Occipital lobe (tissue), 1 donor: ENCODE measurements at regions not wholly inside any gene's neighbourhood (a gene's known extent, or its start where the extent isn't known, plus 50 kb on each side); places are given as distances from the start of the nearest gene placed in this dataset.
"Not testable (repeated sequence)": the region's sequence is repeated elsewhere in the genome, so short reads cannot be mapped to it uniquely, and the experiment has no call there.

Experiments used
- DNase-seq: peaks from one replicate; lab custom pipeline; 2025; lab: John Stamatoyannopoulos, UW

- no peak for DNase-seq
These were observed 103.3 kb downstream of the TMEM144 start for GRCh38 chr4:158313566-158313965.

- no peak for DNase-seq
These were observed 104.6 kb downstream of the TMEM144 start for GRCh38 chr4:158314756-158315487.

- DNase-seq = no peak
These were observed 105.4 kb downstream of the TMEM144 start for GRCh38 chr4:158315706-158316105.

- no peak for DNase-seq
These were observed 106.0 kb downstream of the TMEM144 start for GRCh38 chr4:158316264-158316663.

- no peak for DNase-seq
These were observed 109.6 kb downstream of the TMEM144 start for GRCh38 chr4:158319880-158320279.

GRCh38 chr4:158322109-158322508, 111.8 kb downstream of the TMEM144 start:
- no peak for DNase-seq

- no peak for DNase-seq
These were observed 117.2 kb downstream of the TMEM144 start for GRCh38 chr4:158327525-158327924.

GRCh38 chr4:158331863-158332262, 121.6 kb downstream of the TMEM144 start:
- no peak for DNase-seq

- DNase-seq = no peak
These were observed 123.5 kb downstream of the TMEM144 start for GRCh38 chr4:158333820-158334219.

- no peak for DNase-seq
These were observed 131.6 kb downstream of the TMEM144 start for GRCh38 chr4:158341896-158342295.

- DNase-seq = no peak
These were observed 136.3 kb downstream of the TMEM144 start for GRCh38 chr4:158346576-158346975.

GRCh38 chr4:158347556-158347955, 137.3 kb downstream of the TMEM144 start:
- DNase-seq = no peak

- no peak for DNase-seq
These were observed 139.9 kb downstream of the TMEM144 start for GRCh38 chr4:158350161-158350560.

GRCh38 chr4:158353541-158354304, 143.4 kb downstream of the TMEM144 start:
- DNase-seq = no peak

- DNase-seq = no peak
These were observed 146.0 kb downstream of the TMEM144 start for GRCh38 chr4:158356301-158356700.

- DNase-seq = not testable (repeated sequence)
These were observed 153.7 kb upstream of the RXFP1 start for GRCh38 chr4:158367932-158368441.

- no peak for DNase-seq
These were observed 150.5 kb upstream of the RXFP1 start for GRCh38 chr4:158371158-158371557.

- no peak for DNase-seq
These were observed 147.4 kb upstream of the RXFP1 start for GRCh38 chr4:158374318-158374717.

GRCh38 chr4:158376106-158376840, 145.4 kb upstream of the RXFP1 start:
- DNase-seq = no peak

GRCh38 chr4:158384414-158384813, 137.3 kb upstream of the RXFP1 start:
- no peak for DNase-seq

- DNase-seq = no peak
These were observed 126.3 kb upstream of the RXFP1 start for GRCh38 chr4:158395343-158395742.

GRCh38 chr4:158395889-158396288, 125.8 kb upstream of the RXFP1 start:
- DNase-seq = no peak
